ENCODE measurements at regions not wholly inside any gene's neighbourhood (a gene's known extent, or its start where the extent isn't known, plus 50 kb on each side); places are given as distances from the start of the nearest gene placed in this dataset.

GRCh38 chr16:22685459-22685830 lies 128.5 kb upstream of the HS3ST2 start:
- no peak for TF ChIP-seq CTCF (conservative IDR thresholded peaks at IDR 0.05 in 1 of 2, IDR thresholded peaks at IDR 0.05 in 1 of 2; ENCODE audit: extremely low read depth in 1 of 2, insufficient read depth in 1 of 2, low read depth in 1 of 2, low read length in 2 of 2)
- no peak for TF ChIP-seq EZH2 (IDR thresholded peaks at IDR 0.05; ENCODE audit: borderline replicate concordance, low read length)

Measured in mammary epithelial cell (primary cell).